Midbrain (tissue), 1 donor: ENCODE measurements at regions not wholly inside any gene's neighbourhood (a gene's known extent, or its start where the extent isn't known, plus 50 kb on each side); places are given as distances from the start of the nearest gene placed in this dataset.
A peak's percentile ranks its signal among the peaks of the same experiment; 100 is the strongest.
"Not testable (repeated sequence)": the region's sequence is repeated elsewhere in the genome, so short reads cannot be mapped to it uniquely, and the experiment has no call there.

Experiments used
- DNase-seq: peaks from one replicate; lab custom pipeline; 2025; lab: John Stamatoyannopoulos, UW

DNA sequence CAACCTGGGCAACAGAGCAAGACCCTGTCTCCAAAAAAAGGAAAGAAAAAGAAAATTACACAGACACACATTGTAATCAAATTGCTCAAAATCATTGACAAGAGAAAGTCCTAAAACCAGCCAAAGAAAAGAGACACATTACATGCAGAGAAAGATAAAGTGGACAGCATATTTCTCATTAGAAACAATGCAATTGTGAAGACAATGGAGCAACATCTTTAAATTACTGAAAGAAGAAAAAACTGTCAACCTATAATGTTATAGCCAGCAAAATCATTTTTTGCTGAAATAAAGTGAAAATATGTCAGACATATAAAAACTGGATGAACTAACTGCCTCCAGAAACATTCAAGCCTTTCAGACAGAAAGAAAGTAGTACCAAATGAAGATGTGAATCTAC is 120.6 kb downstream of the TMEM167A start:
- no peak for DNase-seq

DNA sequence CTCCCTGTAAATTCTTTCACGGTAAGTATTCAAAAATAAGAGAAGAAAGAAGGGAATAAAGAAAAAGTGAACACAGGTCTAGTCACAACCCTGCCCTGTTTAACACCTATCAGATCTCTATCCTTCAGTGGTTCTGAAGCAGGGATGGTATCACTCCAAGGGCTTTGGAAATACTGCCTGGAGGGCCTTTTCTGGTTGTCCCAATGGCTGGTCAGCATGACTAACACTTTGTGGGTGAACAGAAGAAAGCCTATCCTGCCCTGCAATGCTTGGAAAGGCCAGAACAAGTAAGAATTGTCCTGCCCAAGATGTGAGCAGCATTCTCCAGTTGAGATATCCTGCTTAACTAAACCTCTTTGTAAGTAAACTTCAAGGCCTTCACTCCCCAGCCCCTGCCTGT is 124.9 kb downstream of the TMEM167A start:
- DNase-seq = no peak

DNA sequence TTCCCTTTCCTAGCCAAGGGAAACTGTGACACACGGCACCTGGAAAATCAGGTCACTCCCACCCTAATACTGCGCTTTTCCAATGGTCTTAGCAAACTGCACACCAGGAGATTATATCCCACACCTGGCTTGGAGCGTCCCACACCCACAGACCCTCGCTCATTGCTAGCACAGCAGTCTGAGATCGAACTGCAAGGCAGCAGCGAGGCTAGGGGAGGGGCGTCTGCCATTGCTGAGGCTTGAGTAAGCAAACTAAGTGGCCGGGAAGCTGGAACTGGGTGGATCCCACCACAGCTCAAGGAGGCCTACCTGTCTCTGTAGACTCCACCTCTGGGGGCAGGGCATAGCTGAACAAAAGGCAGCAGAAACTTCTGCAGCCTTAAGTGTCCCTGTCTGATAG is 132.9 kb downstream of the TMEM167A start:
- DNase-seq = not testable (repeated sequence)

DNA sequence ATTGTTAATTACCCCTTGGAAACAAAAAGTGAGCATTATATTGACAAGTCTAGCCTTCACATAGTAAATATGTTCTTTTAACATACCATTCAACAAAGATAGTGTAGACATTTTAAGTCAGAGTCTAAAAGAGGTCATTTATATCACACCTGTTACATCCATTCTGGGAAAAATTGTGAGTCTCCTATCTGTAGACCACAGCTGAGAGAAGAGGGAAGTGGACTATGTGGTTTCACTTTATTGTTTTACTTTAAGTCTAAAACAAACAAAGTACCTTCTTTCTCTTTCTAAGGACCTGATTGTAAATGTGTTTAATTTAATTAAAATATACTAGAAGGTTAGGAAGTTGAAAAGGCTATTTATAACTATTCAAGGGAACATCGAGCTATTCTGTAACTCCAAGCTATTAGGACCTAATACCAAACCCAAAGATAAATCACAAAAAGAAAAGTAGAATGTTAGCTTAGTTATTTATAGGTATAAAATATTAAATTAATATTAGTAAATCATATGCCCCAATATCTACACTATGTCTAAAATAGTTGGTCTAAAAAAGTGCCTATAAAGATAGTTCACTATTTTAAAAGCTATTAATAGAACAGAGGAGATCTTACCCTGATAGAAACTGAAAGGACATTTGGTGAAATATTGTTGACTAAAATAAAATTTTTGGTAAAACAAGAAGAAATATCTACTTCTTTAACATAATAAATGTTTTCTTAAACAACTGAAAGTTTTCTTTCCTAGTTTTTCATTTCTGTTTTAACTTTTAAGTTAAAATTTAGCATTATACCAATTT is 134.9 kb downstream of the TMEM167A start:
- DNase-seq = no peak

DNA sequence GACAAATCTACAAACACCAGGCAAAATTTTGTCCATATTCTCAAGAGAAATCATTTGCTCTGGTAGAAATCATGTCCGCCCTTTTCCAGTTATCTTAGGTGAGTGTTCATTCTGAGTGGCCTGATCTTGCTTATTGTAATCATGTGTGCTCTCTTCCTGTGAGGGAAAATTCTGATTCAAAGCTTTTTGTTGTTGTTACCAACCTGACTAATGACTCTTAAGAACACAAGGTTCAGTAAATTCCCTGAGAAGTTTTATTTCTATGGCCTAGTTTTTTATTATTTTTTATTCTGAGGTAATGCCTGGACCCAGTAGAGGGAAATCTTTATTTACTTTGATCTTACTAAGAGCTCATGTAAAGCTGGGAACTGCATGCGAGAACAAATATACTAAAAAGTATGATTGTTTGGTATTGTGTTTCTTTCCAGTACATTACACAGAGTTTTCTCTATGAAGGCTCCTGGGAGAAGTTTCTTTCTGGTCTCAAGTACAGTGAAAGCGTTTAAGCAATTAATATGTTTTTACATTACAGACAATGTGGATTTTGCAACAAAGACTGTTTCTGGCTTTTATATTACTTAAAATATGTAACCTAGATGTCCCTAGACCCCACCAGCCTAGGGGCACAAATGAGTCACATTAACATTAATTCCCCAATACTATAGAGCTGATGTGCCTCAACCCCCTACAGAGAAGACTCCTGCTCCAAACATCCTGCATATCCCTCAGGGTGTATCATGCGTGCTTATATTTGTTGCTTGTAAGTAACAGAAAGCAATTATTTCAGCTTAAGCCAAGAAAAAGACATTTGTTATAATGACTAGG is 138.1 kb downstream of the TMEM167A start:
- no peak for DNase-seq

DNA sequence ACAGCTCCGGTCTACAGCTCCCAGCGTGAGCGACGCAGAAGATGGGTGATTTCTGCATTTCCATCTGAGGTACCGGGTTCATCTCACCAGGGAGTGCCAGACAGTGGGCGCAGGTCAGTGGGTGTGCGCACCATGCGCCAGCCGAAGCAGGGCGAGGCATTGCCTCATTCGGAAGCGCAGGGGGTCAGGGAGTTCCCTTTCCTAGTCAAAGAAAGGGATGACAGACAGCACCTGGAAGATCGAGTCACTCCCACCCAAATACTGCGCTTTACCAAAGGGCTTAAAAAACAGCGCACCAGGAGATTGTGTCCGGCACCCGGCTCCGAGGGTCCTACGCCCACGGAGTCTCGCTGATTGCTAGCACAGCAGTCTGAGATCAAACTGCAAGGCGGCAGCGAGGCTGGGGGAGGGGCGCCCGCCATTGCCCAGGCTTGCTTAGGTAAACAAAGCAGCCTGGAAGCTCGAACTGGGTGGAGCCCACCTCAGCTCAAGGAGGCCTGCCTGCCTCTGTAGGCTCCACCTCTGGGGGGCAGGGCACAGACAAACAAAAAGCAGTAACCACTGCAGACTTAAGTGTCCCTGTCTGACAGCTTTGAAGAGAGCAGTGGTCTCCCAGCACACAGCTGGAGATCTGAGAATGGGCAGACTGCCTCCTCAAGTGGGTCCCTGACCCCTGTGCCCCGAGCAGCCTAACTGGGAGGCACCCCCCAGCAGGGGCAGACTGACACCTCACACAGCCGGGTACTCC is 144.5 kb downstream of the TMEM167A start:
- DNase-seq = not testable (repeated sequence)

DNA sequence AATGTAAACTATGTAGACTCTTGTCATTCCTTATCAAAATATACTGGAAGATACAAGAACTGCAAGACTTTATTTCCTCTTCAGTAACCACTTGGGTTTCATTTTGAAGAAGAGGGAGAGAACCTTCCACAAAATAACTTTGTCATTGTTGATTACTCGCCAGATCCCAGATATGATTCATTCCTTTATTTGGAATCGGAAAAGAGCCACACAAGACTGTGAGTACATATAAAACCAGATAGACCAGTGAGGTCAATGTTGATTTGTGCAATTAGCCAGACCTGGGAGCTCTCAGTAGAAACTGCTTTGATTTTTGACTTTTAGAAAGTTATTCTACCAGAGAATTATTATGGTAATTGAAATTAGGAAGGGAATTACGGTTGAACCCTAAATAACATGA is 146.1 kb downstream of the TMEM167A start:
- no peak for DNase-seq

DNA sequence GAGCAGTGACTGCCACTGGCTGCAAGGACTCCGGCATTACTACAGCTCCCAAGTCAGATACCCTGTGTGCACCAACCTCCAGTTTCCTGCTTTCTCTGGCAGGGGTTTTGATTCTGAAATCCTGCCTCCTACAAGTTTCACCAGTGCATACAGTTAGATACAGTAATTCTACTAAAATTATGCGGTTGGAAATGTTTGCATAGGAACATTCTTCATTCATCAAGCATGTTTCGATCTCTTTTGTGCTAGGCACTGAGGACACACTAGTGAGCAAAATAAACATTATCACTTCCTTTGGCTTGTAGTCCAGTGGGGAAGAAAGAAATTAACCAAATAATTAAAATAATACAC is 152.2 kb downstream of the TMEM167A start:
- DNase-seq = no peak

DNA sequence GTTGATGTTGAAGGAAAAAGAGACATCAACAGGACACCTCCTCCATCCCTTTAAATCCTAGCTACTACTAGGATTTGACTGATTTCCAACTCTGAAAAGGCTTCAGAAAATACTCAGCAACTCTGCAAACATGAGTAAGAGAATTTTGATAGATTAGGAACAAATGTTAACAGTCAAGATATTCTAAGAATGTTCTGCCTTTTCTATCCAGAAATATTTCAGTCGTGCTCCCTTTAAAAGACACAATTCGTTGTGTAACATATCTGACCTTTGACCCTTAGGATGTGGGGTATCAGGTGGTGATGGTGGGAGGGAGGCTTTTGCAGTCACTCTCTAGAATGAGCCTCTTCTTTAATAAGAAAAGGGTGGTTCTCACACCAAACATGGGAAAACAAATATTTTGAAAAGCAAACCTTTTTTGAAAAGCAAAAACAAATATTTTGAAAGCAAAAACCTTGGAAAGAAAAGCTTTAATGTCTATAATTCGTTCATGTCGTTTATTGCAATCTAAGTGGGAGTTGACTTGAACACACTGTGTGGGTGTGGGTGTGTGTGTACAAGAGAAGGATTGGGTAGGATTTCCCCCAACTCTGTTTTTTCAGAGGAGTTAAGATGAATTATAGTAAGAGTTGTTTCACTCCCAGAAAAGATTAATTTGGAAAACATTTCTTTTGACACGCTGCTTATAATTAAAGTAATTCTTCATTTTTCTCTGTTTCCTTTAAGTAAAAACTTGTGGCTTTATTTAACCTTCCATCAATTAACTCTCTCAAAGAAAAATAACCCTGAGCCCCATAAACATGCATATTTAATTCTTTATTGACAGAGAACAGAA is 152.8 kb downstream of the TMEM167A start:
- DNase-seq = no peak

DNA sequence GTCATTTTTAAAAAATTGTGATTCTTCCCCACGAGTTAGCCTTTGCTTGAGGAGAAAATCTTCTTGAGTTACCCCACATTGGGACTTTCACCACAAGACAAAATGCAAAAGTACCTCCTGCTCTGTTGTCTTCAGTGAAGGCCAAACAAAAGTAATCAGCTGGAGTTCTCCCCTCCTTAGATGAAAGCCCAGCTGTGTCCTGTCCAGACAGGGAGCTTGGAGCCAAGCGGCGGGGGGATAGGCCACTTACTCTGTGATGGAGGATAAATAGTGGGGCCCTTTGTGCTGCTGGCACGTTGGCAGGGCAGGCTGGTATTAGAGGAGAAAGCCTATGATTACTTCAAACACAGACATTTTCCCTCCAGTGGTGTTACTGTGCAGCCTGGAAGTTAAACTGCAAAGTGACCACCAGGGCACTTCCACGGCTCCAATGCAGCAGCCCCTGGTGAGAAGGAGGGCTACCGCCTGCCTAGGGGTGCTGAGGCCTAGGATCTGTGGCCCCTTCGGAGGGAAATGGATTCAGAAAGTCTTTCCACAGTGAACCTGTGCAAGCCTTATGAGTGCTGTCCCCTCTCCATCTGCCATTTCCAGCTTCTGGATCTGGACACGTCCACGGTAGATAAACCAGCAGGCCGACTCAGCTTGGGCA is 155.0 kb downstream of the TMEM167A start:
- peak; percentile 70 for DNase-seq

DNA sequence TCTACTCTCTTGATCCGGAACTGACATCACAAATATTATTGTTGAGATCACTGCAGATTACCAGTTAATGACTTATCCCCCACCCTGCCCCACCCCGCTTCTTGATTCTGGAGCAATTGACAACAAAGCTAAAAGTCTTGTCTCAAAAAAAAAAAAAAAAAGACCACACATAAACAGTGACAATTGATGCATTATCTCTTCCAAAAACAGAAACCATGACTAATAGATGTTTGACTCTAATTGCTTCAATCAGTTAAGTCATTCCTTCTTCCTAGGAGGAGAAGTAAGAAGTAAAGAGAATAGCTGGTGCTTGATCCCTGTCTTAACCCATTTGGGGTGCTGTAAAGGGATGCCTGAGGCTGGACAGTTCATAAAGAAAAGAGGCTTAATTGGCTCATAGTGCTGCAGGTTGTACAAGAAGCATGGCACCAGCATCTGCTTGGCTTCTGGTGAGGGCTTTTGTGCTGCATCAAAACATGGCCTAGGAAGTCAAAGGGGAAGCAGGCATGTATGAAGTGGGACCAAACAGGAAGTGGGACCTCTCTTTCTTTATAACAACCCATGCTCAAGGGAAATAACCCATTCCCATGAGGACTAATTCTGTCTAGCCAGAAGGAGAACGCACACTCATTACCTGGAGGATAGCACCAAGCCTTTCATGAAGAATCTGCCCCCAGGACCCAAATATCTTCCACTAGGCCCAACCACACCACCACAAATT is 158.7 kb downstream of the TMEM167A start:
- DNase-seq = no peak

DNA sequence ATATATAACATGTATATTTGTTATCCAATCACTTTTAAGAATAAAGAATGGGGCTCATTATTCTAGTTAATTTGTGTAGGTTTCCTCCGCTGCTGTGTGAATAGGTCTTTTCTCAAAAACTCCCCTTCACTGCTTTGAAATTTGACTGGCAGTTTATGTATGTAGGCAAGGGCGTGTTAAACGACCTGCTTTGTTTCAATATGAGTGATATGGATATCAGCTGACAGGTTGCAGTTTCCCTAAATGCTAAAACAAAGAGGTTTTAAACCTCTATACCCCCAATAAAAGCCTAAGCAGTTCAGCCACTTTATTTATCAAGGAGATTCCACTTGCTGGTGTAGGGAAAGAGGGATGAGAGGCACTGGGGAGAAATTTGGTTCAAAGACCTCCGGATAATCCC is 159.6 kb downstream of the TMEM167A start:
- DNase-seq = no peak

DNA sequence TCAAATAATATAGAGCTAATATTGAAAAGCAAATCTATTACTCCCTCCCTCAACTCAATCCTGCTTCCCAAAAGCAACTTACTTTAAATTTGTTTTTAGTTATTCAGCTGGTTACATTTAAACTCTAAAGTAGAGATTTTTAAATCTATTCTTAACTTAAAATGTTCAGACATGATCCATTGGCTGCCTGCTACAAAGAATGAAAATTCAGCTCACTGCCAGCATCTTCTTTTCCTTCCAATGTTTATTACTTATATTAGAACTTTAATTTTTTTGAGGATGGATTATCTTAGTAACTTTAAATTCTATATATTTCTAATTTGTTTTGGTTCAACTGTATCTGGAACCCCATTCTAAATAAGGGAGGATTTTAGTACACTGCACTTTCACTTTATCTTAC is 163.2 kb downstream of the TMEM167A start:
- DNase-seq = no peak

DNA sequence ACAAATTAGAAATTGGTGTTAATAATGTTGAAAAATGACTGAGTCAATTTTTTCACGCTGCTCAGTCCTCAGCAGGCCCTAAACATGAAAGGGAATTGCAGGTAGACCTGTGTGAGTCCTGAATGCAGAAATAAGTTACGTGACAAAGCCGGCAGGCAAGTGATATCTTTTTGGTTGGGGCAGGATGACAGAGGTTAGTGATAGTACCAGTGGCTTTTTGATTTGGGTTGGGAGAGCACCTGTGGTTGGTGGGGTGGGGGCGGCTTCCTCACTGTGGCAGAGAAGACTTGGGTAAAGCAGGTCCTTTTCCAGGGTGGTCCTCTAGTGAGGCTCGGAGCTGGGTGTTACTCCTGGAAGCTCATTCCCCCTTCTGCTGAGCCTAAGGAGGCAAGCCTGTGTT is 164.7 kb downstream of the TMEM167A start:
- DNase-seq = no peak

DNA sequence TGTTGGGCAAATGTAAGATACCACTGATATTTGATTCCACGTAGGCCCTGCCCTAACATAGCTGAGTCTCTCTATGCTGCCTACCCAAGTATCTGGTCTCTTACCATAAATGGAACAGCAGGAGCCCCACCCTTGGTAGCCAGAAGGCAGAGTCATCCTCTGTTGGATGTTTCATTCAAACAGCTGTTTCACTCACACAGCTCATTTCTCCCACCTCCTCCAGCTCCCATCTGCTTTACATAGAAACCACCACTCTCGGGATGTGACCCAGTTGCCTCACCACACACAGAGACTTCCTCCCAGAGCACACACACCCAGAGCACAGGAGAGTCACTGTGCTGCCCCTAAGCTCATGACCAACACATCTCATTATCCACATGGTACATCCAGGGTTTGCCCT is 165.3 kb downstream of the TMEM167A start:
- DNase-seq = no peak

DNA sequence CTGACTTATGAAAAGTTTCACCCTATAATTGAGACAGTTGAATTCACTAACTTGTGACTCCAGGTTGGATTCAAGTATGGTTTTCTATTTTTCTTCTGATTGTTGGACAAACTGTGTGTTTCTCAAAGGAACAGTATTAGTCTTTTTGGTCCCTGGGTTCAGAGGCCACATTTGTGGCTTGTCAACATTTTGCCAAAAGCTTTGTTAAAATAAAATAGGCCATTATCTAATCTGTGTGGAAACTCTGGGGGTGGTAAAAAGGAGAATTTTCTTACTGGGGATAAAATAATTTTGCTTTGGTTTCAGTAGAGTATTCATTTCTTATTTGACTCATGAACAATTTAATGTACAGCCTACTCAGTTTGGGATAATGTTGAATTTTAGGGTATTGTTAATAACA is 166.3 kb downstream of the TMEM167A start:
- no peak for DNase-seq

DNA sequence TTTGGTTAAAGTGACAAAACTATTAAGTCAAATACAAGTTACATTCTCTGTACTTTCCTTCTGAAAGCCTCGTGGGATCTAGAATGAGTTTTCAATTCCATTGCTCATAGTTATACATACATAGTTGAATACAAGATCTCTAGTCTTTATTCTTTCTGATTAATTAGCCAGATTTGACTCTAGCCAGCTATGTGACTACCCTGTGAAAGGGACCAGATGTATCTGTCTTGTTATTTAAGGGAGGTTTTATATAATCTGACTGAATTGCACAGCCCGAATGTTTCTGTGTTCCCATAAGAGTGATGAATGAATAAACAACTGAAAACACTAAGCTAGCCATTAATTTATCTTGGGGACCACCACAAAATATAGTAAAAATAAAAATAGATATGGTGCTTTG is 166.7 kb downstream of the TMEM167A start:
- DNase-seq = no peak

DNA sequence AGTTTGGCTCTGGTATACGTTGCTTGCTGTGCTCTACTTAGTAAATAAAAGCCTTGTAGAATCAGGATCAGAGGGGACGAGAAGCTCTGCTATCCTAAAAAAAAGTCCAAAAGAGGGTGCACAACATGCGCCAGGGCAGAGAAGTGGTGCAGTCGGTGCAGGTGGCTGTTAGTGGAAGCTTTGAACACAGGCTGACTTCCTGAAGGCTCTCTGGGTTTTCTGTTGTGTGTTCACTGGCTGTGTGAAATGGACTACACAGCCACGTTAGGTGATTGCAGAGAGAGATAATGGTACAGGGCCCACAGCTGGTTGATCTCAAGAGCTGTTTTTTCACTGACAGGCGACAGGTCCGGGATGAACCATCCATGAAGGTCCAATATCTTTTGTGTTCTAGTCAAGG is 167.4 kb downstream of the TMEM167A start:
- DNase-seq = no peak

DNA sequence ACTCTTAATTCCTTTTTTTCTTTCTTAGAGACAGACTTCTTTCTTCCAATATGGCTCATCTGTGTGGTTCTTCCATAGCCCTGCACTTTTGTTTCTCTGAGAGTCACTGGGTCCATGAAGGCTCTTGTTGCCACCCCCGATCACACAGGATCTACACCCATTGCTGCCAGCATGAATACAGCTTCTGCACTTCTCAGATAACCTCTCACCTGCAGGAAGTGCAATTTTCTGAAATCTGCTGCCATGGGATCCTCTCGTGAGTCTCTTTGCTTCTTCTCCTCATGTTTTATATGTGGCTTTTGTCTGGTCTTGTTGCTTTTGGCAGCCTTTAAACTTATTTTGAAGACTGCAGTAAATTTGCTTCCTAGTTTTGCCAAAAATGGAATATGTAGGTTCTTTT is 171.2 kb downstream of the TMEM167A start:
- no peak for DNase-seq

DNA sequence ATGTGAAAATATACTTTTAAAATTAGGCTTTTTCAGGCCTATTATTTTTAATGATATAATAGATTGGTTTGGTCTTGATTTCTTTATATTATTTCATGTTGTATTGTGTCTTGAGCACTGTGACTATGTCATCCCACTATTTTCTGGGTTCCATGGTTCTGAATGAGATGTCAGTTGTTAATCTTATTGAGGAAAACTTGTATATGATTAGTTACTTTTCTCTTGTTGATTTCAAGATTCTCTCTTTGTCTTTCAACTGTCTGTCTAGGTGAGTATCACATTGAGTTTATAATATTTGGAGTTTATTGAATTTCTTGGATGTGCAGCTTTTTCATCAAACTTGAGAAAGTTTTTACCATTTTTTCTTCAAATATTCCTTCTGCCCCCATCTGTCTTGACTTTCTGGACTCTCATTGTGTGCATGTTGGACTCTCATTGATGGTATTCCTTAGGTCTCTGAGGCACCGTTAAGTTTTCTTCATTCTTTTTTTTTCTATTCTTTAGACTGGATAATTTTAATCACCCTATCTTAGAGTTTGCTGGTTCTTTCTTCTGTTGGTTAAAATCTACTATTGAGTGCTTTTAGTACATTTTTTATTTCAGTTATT is 175.8 kb downstream of the TMEM167A start:
- DNase-seq = no peak
